ENCODE measurements at regions not wholly inside any gene's neighbourhood (a gene's known extent, or its start where the extent isn't known, plus 50 kb on each side); places are given as distances from the start of the nearest gene placed in this dataset.

DNA sequence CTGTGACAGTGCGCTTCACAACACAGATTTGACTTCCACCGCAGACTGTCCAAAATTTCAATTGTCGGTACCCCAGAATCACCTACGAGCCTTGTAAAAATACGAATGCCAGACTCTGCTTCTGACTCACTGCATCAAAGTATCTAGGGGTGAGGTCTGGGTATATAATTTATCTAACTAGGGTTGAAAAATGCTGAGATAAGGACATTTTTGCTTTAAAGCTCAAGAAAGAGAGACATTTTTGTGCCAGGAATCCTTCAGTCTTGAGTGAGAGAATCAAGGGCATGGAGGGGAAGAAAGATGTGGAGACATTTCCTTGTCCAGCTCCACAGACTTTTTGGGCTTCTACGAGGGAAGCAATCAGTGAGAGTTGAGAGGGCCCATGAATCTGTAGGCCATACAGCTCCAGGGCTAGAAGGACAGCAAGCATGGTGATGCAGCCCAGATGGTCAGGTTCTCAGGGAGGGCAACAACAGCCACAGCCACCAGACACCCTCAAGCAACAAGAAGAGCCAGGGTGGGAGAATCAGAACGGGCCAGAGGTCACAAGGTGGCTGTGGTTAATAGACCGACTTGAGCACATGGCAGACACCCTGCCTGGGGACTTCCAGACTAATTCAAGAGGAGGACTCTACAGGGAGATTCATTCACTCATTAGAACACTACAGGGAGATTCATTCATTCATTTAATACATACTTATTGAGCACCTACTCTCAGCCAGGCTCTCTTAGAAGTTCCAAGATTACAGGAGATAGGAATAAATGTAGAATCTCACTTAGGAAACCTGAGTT is 211.1 kb upstream of the PRDM1 start:
- H3K9me3 ChIP-seq (ENCODE audit: control insufficient read depth, low read length) = no peaks in the 10 kb centered on the region
- intact Hi-C loops (cut with DNase I) = no loop called here
- H3K27me3 ChIP-seq (ENCODE audit: control insufficient read depth in 1 of 2, insufficient read depth in 2 of 2, low read length in 1 of 2) = no peaks in the 10 kb centered on the region
- H3K4me1 ChIP-seq (ENCODE audit: control insufficient read depth in 1 of 2, insufficient read depth in 2 of 2, low read length in 2 of 2) = no peaks in the 10 kb centered on the region
- DNase-seq (no peak), ATAC-seq (ENCODE audit: low FRiP score) (no peak)
- no peaks in the 10 kb centered on the region for H3K36me3 ChIP-seq (ENCODE audit: control insufficient read depth in 1 of 2, insufficient read depth in 2 of 2, low read length in 1 of 2)
- no peak overlapping the region for H3K4me3 ChIP-seq (ENCODE audit: low read length in 2 of 2)
- 72 to 82% methylated on average over 8 of the region's 8 CpGs for WGBS, 2 donors
- no peak overlapping the region for H3K27ac ChIP-seq (ENCODE audit: low read depth in 1 of 2, low read length in 2 of 2)

DNA sequence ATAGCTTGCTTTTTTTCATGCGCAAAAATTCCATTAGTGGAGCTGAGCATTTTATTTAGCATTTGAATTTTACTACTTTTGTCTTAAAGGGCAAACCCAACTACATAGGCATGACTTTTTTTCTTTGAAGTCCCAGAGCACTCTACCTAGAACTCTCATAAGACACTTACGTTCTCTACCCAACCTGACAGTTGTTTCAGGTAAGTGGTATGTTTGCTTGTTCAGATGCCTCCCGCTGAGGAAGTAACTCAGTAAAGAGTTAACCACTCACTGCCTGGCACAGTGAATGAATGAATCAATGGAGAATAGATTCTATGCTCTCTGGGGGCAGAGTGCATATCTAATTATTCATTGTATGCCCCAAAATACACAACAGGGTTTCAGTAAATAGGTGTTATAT is 212.3 kb upstream of the PRDM1 start:
- Histone ChIP-seq H3K27me3 (ENCODE audit: control insufficient read depth in 1 of 2, insufficient read depth in 2 of 2, low read length in 1 of 2) (no peaks in the 10 kb centered on the region), H3K9me3 (ENCODE audit: control insufficient read depth, low read length) (no peaks in the 10 kb centered on the region), H3K4me3 (ENCODE audit: low read length in 2 of 2) (no peak overlapping the region), H3K4me1 (ENCODE audit: control insufficient read depth in 1 of 2, insufficient read depth in 2 of 2, low read length in 2 of 2) (no peaks in the 10 kb centered on the region), H3K27ac (ENCODE audit: low read depth in 1 of 2, low read length in 2 of 2) (no peak overlapping the region), H3K36me3 (ENCODE audit: control insufficient read depth in 1 of 2, insufficient read depth in 2 of 2, low read length in 1 of 2) (no peaks in the 10 kb centered on the region)
- no peak for DNase-seq
- ATAC-seq (ENCODE audit: low FRiP score) = no peak
- intact Hi-C loops (cut with DNase I) = no loop called here
- WGBS, 2 donors = 39 to 64% methylated on average over 3 of the region's 3 CpGs

DNA sequence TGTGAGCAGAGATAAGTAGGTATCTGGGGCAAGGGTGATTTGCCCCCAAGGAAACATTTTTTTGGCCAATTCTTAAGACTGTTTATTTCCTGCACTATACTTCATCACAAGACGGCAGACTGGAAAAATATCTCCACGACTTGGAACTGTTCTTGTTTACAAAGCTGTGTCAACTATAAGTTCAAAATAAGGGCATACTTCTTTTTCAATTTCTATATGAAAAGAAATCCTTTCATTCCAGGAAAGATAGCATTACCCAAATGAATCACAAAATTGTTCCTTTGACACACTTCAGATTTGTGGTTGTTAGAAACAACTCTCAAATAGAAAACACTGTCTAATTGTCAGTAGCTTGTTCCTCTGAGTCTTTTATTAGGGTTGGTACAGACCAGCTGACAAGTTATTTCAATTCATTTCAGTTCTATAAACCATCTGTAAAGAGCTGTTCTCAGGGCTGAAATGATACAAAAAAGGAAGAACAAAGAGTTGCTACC is 212.9 kb upstream of the PRDM1 start:
- 3 to 5% methylated on average over 2 of the region's 2 CpGs for WGBS, 2 donors
- DNase-seq = no peak
- Histone ChIP-seq H3K27ac (ENCODE audit: low read depth in 1 of 2, low read length in 2 of 2) (no peak overlapping the region), H3K9me3 (ENCODE audit: control insufficient read depth, low read length) (no peaks in the 10 kb centered on the region), H3K4me1 (ENCODE audit: control insufficient read depth in 1 of 2, insufficient read depth in 2 of 2, low read length in 2 of 2) (no peaks in the 10 kb centered on the region), H3K27me3 (ENCODE audit: control insufficient read depth in 1 of 2, insufficient read depth in 2 of 2, low read length in 1 of 2) (no peaks in the 10 kb centered on the region), H3K36me3 (ENCODE audit: control insufficient read depth in 1 of 2, insufficient read depth in 2 of 2, low read length in 1 of 2) (no peaks in the 10 kb centered on the region), H3K4me3 (ENCODE audit: low read length in 2 of 2) (no peak overlapping the region)
- intact Hi-C loops (cut with DNase I) = no loop called here
- no peak for ATAC-seq (ENCODE audit: low FRiP score)

DNA sequence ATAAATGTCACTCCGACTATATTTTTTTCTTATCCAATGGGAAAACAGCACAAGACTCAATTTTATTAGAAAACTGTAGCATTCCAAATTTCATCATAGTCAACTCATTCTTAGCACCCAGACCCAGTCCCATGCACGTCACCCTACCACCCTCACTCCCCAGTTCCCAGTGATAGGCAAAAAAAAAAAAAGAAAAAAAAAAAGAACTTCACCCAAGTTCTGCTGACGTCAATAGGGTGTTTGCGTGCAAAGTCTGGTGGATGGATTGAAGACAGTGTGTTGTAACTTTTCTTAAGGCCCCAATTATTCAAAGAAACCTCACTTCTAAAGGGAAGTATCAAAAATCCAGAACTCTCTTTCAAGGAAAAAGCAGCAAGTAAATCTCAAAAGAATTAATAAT is 213.9 kb upstream of the PRDM1 start:
- Histone ChIP-seq H3K27ac (ENCODE audit: low read depth in 1 of 2, low read length in 2 of 2) (no peak overlapping the region), H3K27me3 (ENCODE audit: control insufficient read depth in 1 of 2, insufficient read depth in 2 of 2, low read length in 1 of 2) (no peaks in the 10 kb centered on the region), H3K4me3 (ENCODE audit: low read length in 2 of 2) (no peak overlapping the region), H3K4me1 (ENCODE audit: control insufficient read depth in 1 of 2, insufficient read depth in 2 of 2, low read length in 2 of 2) (no peaks in the 10 kb centered on the region), H3K9me3 (ENCODE audit: control insufficient read depth, low read length) (no peaks in the 10 kb centered on the region), H3K36me3 (ENCODE audit: control insufficient read depth in 1 of 2, insufficient read depth in 2 of 2, low read length in 1 of 2) (no peaks in the 10 kb centered on the region)
- WGBS, 2 donors = 61 to 77% methylated on average over 4 of the region's 4 CpGs
- DNase-seq = peak in 1 of 2 donors; percentile 77
- intact Hi-C loops (cut with DNase I) = no loop called here
- no peak for ATAC-seq (ENCODE audit: low FRiP score)

DNA sequence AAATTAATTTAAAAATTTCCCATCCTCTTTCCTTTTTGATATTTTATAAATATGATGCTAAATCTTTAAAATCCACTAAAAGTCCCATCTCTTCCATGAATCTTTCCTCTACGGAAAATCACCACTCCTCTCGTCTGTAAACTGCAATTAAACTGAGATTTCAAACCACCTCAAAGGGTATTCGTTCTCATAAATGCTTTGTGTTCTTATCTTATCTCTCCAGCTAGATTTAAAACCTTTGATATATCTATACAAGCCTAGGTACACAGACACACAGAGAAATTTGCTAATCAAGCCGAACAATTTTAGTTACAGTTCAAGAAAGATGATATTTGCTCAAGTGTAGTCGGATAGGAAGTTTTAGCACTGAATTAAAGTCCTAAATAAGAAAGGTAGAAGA is 214.6 kb upstream of the PRDM1 start:
- DNase-seq = no peak
- H3K4me3 ChIP-seq (ENCODE audit: low read length in 2 of 2) = no peak overlapping the region
- ATAC-seq (ENCODE audit: low FRiP score) = no peak
- no peaks in the 10 kb centered on the region for H3K9me3 ChIP-seq (ENCODE audit: control insufficient read depth, low read length)
- WGBS, 2 donors = 73 to 88% methylated on average over 5 of the region's 5 CpGs
- intact Hi-C loops (cut with DNase I) = no loop called here
- H3K4me1 ChIP-seq (ENCODE audit: control insufficient read depth in 1 of 2, insufficient read depth in 2 of 2, low read length in 2 of 2) = no peaks in the 10 kb centered on the region
- H3K36me3 ChIP-seq (ENCODE audit: control insufficient read depth in 1 of 2, insufficient read depth in 2 of 2, low read length in 1 of 2) = no peaks in the 10 kb centered on the region
- no peak overlapping the region for H3K27ac ChIP-seq (ENCODE audit: low read depth in 1 of 2, low read length in 2 of 2)
- no peaks in the 10 kb centered on the region for H3K27me3 ChIP-seq (ENCODE audit: control insufficient read depth in 1 of 2, insufficient read depth in 2 of 2, low read length in 1 of 2)

DNA sequence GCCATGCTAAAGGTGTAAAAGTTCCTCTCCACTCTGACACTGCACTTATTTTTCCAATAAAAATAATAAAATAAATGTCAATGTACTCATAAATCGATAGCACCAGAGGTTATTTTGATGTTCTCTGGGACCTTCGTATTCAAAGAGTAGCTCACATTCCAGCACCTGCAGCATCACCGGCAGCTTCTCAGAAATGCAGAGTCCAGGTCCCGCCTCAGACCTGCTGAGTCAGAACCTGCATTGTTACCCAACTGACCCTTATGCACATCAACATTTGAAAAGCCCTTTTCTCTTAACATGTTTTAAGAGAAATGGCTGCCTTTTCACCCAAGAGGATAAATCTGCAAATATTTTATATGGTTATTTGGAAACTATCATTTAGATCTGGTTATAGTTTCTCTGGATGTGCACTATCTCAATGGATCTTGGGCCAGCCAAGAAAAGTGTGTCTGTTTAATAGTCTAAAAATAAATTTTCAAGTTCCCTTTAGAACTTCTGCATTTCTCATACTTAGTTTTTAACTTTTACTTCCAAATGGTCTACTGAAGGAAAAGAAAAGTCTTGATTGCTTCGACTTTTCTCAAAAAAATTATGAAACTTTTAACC is 216.2 kb upstream of the PRDM1 start:
- no peak for DNase-seq
- Histone ChIP-seq H3K36me3 (ENCODE audit: control insufficient read depth in 1 of 2, insufficient read depth in 2 of 2, low read length in 1 of 2) (no peaks in the 10 kb centered on the region), H3K4me3 (ENCODE audit: low read length in 2 of 2) (no peak overlapping the region), H3K27me3 (ENCODE audit: control insufficient read depth in 1 of 2, insufficient read depth in 2 of 2, low read length in 1 of 2) (peaks cover 0 to 2% of the 10 kb centered on the region in 2 donors), H3K4me1 (ENCODE audit: control insufficient read depth in 1 of 2, insufficient read depth in 2 of 2, low read length in 2 of 2) (no peaks in the 10 kb centered on the region), H3K27ac (ENCODE audit: low read depth in 1 of 2, low read length in 2 of 2) (no peak overlapping the region), H3K9me3 (ENCODE audit: control insufficient read depth, low read length) (no peaks in the 10 kb centered on the region)
- no peak for ATAC-seq (ENCODE audit: low FRiP score)
- intact Hi-C loops (cut with DNase I) = no loop called here
- WGBS, 2 donors = 76% methylated on average over 5 of the region's 5 CpGs

DNA sequence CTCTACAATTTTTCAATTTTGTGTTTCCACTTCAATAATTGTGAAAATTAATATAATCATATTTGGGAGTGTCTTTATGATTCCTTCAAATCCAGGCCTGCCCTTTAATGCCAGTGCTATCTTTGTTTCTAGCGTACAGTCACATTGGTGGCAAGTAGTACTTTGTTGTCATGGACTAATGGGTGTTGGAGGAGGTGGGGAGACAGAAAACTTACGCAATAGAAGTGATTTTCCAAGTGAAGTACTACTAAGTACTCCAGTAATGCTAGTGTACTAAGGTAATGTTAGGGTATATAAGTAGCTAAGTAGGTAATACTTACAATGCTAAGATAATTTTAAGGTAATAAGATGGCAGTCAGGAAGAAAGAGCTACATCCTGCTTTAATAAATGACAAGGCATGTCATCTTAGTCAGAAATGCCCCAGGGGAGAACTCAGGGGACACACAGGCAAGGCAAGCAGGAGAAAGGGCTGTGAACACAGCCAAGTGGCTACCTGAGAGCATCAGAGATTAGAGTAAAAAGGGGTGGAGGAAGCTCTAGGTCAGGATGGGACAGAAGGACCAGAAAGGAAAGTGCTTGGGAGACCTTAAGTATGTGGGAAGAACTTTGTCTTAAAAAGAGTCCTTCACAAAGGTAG is 217.2 kb upstream of the PRDM1 start:
- intact Hi-C loops (cut with DNase I) = no loop called here
- Histone ChIP-seq H3K4me1 (ENCODE audit: control insufficient read depth in 1 of 2, insufficient read depth in 2 of 2, low read length in 2 of 2) (no peaks in the 10 kb centered on the region), H3K9me3 (ENCODE audit: control insufficient read depth, low read length) (no peaks in the 10 kb centered on the region), H3K27me3 (ENCODE audit: control insufficient read depth in 1 of 2, insufficient read depth in 2 of 2, low read length in 1 of 2) (peaks cover 0 to 2% of the 10 kb centered on the region in 2 donors), H3K36me3 (ENCODE audit: control insufficient read depth in 1 of 2, insufficient read depth in 2 of 2, low read length in 1 of 2) (no peaks in the 10 kb centered on the region), H3K27ac (ENCODE audit: low read depth in 1 of 2, low read length in 2 of 2) (no peak overlapping the region), H3K4me3 (ENCODE audit: low read length in 2 of 2) (no peak overlapping the region)
- ATAC-seq (ENCODE audit: low FRiP score) (no peak), DNase-seq (no peak)
- 90 to 93% methylated on average over 2 of the region's 2 CpGs for WGBS, 2 donors

DNA sequence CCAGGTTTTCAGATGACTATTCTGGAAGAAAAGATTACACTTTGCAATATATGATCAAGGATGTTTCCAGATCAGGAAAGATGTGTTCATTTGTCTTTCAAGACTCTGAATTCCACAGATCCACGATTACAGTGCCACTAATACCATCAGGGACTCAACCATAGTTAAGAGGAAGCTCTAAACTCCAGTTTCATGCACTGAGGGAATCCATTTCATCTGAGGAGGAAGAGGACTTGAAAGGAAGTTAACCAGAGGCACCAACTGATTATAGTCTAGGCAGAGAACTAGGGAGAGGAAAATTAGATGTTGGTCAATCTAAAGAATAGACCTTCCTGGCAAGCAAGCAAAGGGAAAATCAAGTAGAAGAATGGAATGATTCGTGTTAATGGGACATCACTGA is 218.3 kb upstream of the PRDM1 start:
- WGBS, 2 donors = 74 to 78% methylated on average over 2 of the region's 2 CpGs
- Histone ChIP-seq H3K36me3 (ENCODE audit: control insufficient read depth in 1 of 2, insufficient read depth in 2 of 2, low read length in 1 of 2) (no peaks in the 10 kb centered on the region), H3K9me3 (ENCODE audit: control insufficient read depth, low read length) (no peaks in the 10 kb centered on the region), H3K4me3 (ENCODE audit: low read length in 2 of 2) (no peak overlapping the region), H3K27ac (ENCODE audit: low read depth in 1 of 2, low read length in 2 of 2) (no peak overlapping the region), H3K4me1 (ENCODE audit: control insufficient read depth in 1 of 2, insufficient read depth in 2 of 2, low read length in 2 of 2) (no peaks in the 10 kb centered on the region), H3K27me3 (ENCODE audit: control insufficient read depth in 1 of 2, insufficient read depth in 2 of 2, low read length in 1 of 2) (peaks cover 0 to 2% of the 10 kb centered on the region in 2 donors)
- ATAC-seq (ENCODE audit: low FRiP score) = no peak
- intact Hi-C loops (cut with DNase I) = no loop called here
- no peak for DNase-seq

Data from aorta (tissue), 5 donors.